ENCODE measurements at regions not wholly inside any gene's neighbourhood (a gene's known extent, or its start where the extent isn't known, plus 50 kb on each side); places are given as distances from the start of the nearest gene placed in this dataset.

- no peaks in the 10 kb centered on the region for H4K20me1 ChIP-seq (ENCODE audit: control insufficient read depth, insufficient read depth)
- TF ChIP-seq SUZ12 (IDR thresholded peaks at IDR 0.05; ENCODE audit: unreplicated experiment) (no peak), KAT2A (conservative IDR thresholded peaks at IDR 0.05; ENCODE audit: control insufficient read depth, low read depth, low read length) (no peak), RAD51 (IDR thresholded peaks at IDR 0.05) (no peak), SMARCA5 (IDR thresholded peaks at IDR 0.05) (no peak), FOXM1 (IDR thresholded peaks at IDR 0.05; ENCODE audit: low read depth, low read length) (no peak), RELB (IDR thresholded peaks at IDR 0.05; ENCODE audit: low read depth) (no peak), TCF12 (IDR thresholded peaks at IDR 0.05; ENCODE audit: low read depth, low read length) (no peak), SMAD1 (IDR thresholded peaks at IDR 0.05; ENCODE audit: low read depth, partially characterized antibody) (no peak), ZBTB4 (CRISPR knock-in tag; IDR thresholded peaks at IDR 0.05) (no peak), LARP7 (IDR thresholded peaks at IDR 0.05) (no peak), CUX1 (IDR thresholded peaks at IDR 0.05; ENCODE audit: insufficient replicate concordance, low read depth, low read length) (no peak), BCL11A (IDR thresholded peaks at IDR 0.05; ENCODE audit: low read depth, low read length) (no peak), ATF2 (IDR thresholded peaks at IDR 0.05; ENCODE audit: low read length) (no peak)
Observed at GRCh38 chr1:218625393-218625792, 280.3 kb downstream of the TGFB2 start.

More at GRCh38 chr1:218625393-218625792, 280.3 kb downstream of the TGFB2 start:
- SMC1A ChIA-PET (ENCODE audit: uncharacterized antibody, unreplicated experiment): no interaction called here
- H3K9ac ChIP-seq (ENCODE audit: control insufficient read depth, insufficient read depth, low read length): no peak overlapping the region
- BruUV-seq (replicated peaks): no TSS peak
- no peak for FAIRE-seq
- CTCF ChIA-PET: no interaction called here
- no peaks in the 10 kb centered on the region for H3K36me3 ChIP-seq (ENCODE audit: control insufficient read depth in 2 of 2, insufficient read depth in 2 of 2, low read length in 1 of 2)
- no peaks in the 10 kb centered on the region for H3K79me2 ChIP-seq (ENCODE audit: control insufficient read depth, insufficient read depth, low read length)
- no peaks in the 10 kb centered on the region for H3K27me3 ChIP-seq (replicated peaks in 1 of 2; ENCODE audit: control insufficient read depth in 2 of 2, insufficient read depth in 2 of 2, low read length in 1 of 2)
- no peak overlapping the region for H3K27ac ChIP-seq (ENCODE audit: control insufficient read depth, insufficient read depth)
- DNase-seq (ENCODE audit: low read depth, low spot score): no peak
- H3K4me3 ChIP-seq: no peak overlapping the region
- RAD21 ChIA-PET (ENCODE audit: unreplicated experiment): no interaction called here
- WGBS (ENCODE audit: insufficient coverage, insufficient replicate concordance, low lambda C conversion rate, missing lambda C conversion rate): 0% methylated on average over 2 of the region's 2 CpGs
- POLR2A ChIA-PET: no interaction called here
- intact Hi-C loops (cut with micrococcal nuclease; ENCODE audit: unreplicated experiment): no loop called here
- no peak overlapping the region for H2AFZ ChIP-seq (ENCODE audit: control insufficient read depth, low read depth, low read length)
- in situ Hi-C loops (cut with MboI): no loop called here
- H3K4me1 ChIP-seq (ENCODE audit: control insufficient read depth, insufficient read depth, low read length): no peaks in the 10 kb centered on the region
- no peak for ATAC-seq
- H3K9me3 ChIP-seq (replicated peaks; ENCODE audit: control insufficient read depth, insufficient read depth, low read length): no peaks in the 10 kb centered on the region
- H3K4me2 ChIP-seq (ENCODE audit: control insufficient read depth, insufficient read depth): no peak overlapping the region

All from GM12878 (cell line).